ENCODE measurements at regions not wholly inside any gene's neighbourhood (a gene's known extent, or its start where the extent isn't known, plus 50 kb on each side); places are given as distances from the start of the nearest gene placed in this dataset.

DNA sequence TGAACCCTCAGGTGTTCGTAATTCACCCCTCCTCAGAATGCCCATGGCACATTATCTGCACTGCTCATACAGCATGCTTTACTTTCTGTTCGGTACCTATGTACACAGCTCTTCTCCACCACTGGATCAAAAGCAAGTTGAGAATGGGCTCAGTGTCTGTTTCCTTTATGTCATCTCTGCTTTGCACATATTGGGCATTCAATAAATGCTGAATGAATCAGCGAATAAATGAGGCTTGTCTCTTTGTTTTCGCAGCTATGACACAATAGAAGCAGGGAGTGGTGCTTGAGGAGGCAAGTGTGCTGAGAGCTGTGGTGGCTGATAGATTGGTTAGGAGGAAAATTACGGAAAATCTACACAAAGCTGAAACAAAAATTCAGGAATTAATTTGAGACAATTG lies 109.1 kb upstream of the VMA21 start:
- TF ChIP-seq FOXJ3 (CRISPR knock-in tag; IDR thresholded peaks at IDR 0.05; ENCODE audit: borderline replicate concordance) (no peak), CTCF (IDR thresholded peaks at IDR 0.05) (no peak), ETV6 (CRISPR knock-in tag; IDR thresholded peaks at IDR 0.05) (no peak), ZBTB21 (CRISPR knock-in tag; IDR thresholded peaks at IDR 0.05; ENCODE audit: borderline replicate concordance) (no peak), USF2 (CRISPR knock-in tag; IDR thresholded peaks at IDR 0.05) (no peak), FOXK1 (CRISPR knock-in tag; IDR thresholded peaks at IDR 0.05) (no peak), ZNF219 (CRISPR knock-in tag; IDR thresholded peaks at IDR 0.05; ENCODE audit: borderline replicate concordance) (no peak), IRF1 (CRISPR knock-in tag; IDR thresholded peaks at IDR 0.05) (no peak), ZBTB43 (CRISPR knock-in tag; IDR thresholded peaks at IDR 0.05) (no peak)
- TF ChIP-seq, protein P1, sequence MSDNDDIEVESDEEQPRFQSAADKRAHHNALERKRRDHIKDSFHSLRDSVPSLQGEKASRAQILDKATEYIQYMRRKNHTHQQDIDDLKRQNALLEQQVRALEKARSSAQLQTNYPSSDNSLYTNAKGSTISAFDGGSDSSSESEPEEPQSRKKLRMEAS (CRISPR knock-in tag; IDR thresholded peaks at IDR 0.05): no peak
- TF ChIP-seq, protein P2, sequence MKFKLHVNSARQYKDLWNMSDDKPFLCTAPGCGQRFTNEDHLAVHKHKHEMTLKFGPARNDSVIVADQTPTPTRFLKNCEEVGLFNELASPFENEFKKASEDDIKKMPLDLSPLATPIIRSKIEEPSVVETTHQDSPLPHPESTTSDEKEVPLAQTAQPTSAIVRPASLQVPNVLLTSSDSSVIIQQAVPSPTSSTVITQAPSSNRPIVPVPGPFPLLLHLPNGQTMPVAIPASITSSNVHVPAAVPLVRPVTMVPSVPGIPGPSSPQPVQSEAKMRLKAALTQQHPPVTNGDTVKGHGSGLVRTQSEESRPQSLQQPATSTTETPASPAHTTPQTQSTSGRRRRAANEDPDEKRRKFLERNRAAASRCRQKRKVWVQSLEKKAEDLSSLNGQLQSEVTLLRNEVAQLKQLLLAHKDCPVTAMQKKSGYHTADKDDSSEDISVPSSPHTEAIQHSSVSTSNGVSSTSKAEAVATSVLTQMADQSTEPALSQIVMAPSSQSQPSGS (CRISPR knock-in tag; IDR thresholded peaks at IDR 0.05; ENCODE audit: borderline replicate concordance, low read depth): no peak
- TF ChIP-seq, protein P3, sequence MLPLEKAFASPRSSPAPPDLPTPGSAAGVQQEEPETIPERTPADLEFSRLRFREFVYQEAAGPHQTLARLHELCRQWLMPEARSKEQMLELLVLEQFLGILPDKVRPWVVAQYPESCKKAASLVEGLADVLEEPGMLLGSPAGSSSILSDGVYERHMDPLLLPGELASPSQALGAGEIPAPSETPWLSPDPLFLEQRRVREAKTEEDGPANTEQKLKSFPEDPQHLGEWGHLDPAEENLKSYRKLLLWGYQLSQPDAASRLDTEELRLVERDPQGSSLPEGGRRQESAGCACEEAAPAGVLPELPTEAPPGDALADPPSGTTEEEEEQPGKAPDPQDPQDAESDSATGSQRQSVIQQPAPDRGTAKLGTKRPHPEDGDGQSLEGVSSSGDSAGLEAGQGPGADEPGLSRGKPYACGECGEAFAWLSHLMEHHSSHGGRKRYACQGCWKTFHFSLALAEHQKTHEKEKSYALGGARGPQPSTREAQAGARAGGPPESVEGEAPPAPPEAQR (CRISPR knock-in tag; IDR thresholded peaks at IDR 0.05): no peak

Data from WTC11 (cell line).